Sigmoid colon (tissue), 6 donors: ENCODE measurements at regions not wholly inside any gene's neighbourhood (a gene's known extent, or its start where the extent isn't known, plus 50 kb on each side); places are given as distances from the start of the nearest gene placed in this dataset.

Source experiments
- DNase-seq: peaks from one replicate; pipeline ENCODE4 v3.0.0-alpha.2; 2019
- H3K27ac ChIP-seq, 4 donors: fragments of 200-600 bp; sonication (generic); one replicate each; pipeline ENCODE4 v1.5.1; 2016 to 2019; ENCODE audit warnings: mild to moderate bottlenecking in 1 of 4
- H3K27me3 ChIP-seq, 3 donors: fragments of 200-600 bp; sonication (generic); one replicate each; pipeline ENCODE4 v1.5.1; 2019; ENCODE audit warnings: mild to moderate bottlenecking in 1 of 3
- H3K36me3 ChIP-seq, 4 donors: fragments of 200-600 bp; sonication (generic); one replicate each; pipeline ENCODE4 v1.5.1; 2016 to 2019
- H3K4me1 ChIP-seq, 4 donors: fragments of 200-600 bp; sonication (generic); one replicate each; pipeline ENCODE4 v1.5.1; 2017 to 2019
- H3K4me3 ChIP-seq, 4 donors: fragments of 200-600 bp; sonication (generic); one replicate each; pipeline ENCODE4 v1.5.1; 2017 to 2019; ENCODE audit warnings: mild to moderate bottlenecking in 2 of 4, moderate library complexity in 1 of 4
- H3K9me3 ChIP-seq, 4 donors: fragments of 200-600 bp in 3 of 4; sonication (generic) in 3 of 4; one replicate each; pipeline versions ENCODE4 v1.5.1 to v1.6.1; 2013 to 2019
- CTCF ChIP-seq, 4 experiments: fragments of 450-650 bp in 3 of 4; fragments of 200-600 bp in 1 of 4; IDR thresholded peaks; one replicate each; pipeline ENCODE4 v1.5.1; 2016 to 2019; ENCODE audit warnings: antibody characterized with exemption in 4 of 4, mild to moderate bottlenecking in 3 of 4, moderate library complexity in 2 of 4
- EP300 ChIP-seq, 4 donors: sonication (generic); formaldehyde crosslinking; IDR thresholded peaks; one replicate each; pipeline ENCODE4 v1.6.1; 2017; ENCODE audit warnings: antibody characterized with exemption in 4 of 4
- POLR2A ChIP-seq, 2 donors: fragments of 450-650 bp; IDR thresholded peaks; one replicate each; pipeline ENCODE4 v1.6.1; 2016; ENCODE audit warnings: antibody characterized with exemption in 2 of 2, mild to moderate bottlenecking in 2 of 2, moderate library complexity in 2 of 2
- POLR2AphosphoS5 ChIP-seq, 4 donors: sonication (generic); formaldehyde crosslinking; IDR thresholded peaks; one replicate each; pipeline ENCODE4 v1.6.1; 2017; ENCODE audit warnings: antibody characterized with exemption in 4 of 4
- WGBS, 2 donors: extraction: QIAGEN DNeasy Blood & Tissue Kit; methylation state at CpG; one replicate each; pipeline ENCODE4 v1.1.7; 2013; 5-methylcytosine and 5-hydroxymethylcytosine counted together
- intact Hi-C: fragments of 100-400 bp; cut with DNase I; formaldehyde crosslinking; loops from one replicate; pipeline ENCODE4 v1.15.1; 2023
- donor health status: healthy with polysubstance abuse.
- donor health status: healthy.

GRCh38 chr1:106698660-106699059, 357.8 kb upstream of the PRMT6 start:
- H3K4me3 ChIP-seq = no peak overlapping the region
- H3K27me3 ChIP-seq = no peaks in the 10 kb centered on the region
- no peaks in the 10 kb centered on the region for H3K4me1 ChIP-seq
- DNase-seq = no peak
- H3K36me3 ChIP-seq = no peaks in the 10 kb centered on the region
- no peaks in the 10 kb centered on the region for H3K9me3 ChIP-seq
- H3K27ac ChIP-seq = no peak overlapping the region
- no peak for TF ChIP-seq EP300 (IDR thresholded peaks at IDR 0.05)
- TF ChIP-seq POLR2AphosphoS5 (IDR thresholded peaks at IDR 0.05) = no peak
- no peak for TF ChIP-seq POLR2A (IDR thresholded peaks at IDR 0.05)
- no peak for TF ChIP-seq CTCF (IDR thresholded peaks at IDR 0.05)
- intact Hi-C loops = no loop called here

GRCh38 chr1:106699433-106699832, 357.0 kb upstream of the PRMT6 start:
- no peaks in the 10 kb centered on the region for H3K4me1 ChIP-seq
- no peaks in the 10 kb centered on the region for H3K9me3 ChIP-seq
- no peaks in the 10 kb centered on the region for H3K36me3 ChIP-seq
- TF ChIP-seq CTCF (IDR thresholded peaks at IDR 0.05) = no peak
- TF ChIP-seq POLR2AphosphoS5 (IDR thresholded peaks at IDR 0.05) = no peak
- no peak for TF ChIP-seq EP300 (IDR thresholded peaks at IDR 0.05)
- TF ChIP-seq POLR2A (IDR thresholded peaks at IDR 0.05) = no peak
- no peak for DNase-seq
- H3K4me3 ChIP-seq = no peak overlapping the region
- no peaks in the 10 kb centered on the region for H3K27me3 ChIP-seq
- intact Hi-C loops = no loop called here
- H3K27ac ChIP-seq = no peak overlapping the region

GRCh38 chr1:106700211-106700610, 356.3 kb upstream of the PRMT6 start:
- no peaks in the 10 kb centered on the region for H3K36me3 ChIP-seq
- no peaks in the 10 kb centered on the region for H3K27me3 ChIP-seq
- no peak overlapping the region for H3K27ac ChIP-seq
- H3K4me1 ChIP-seq = no peaks in the 10 kb centered on the region
- H3K4me3 ChIP-seq = no peak overlapping the region
- intact Hi-C loops = no loop called here
- DNase-seq = no peak
- TF ChIP-seq POLR2AphosphoS5 (IDR thresholded peaks at IDR 0.05) = no peak
- no peaks in the 10 kb centered on the region for H3K9me3 ChIP-seq

- Histone ChIP-seq H3K4me1 (no peaks in the 10 kb centered on the region), H3K4me3 (no peak overlapping the region), H3K27me3 (no peaks in the 10 kb centered on the region), H3K36me3 (no peaks in the 10 kb centered on the region), H3K27ac (no peak overlapping the region), H3K9me3 (no peaks in the 10 kb centered on the region)
- TF ChIP-seq CTCF (IDR thresholded peaks at IDR 0.05) (no peak), POLR2A (IDR thresholded peaks at IDR 0.05) (no peak), POLR2AphosphoS5 (IDR thresholded peaks at IDR 0.05) (no peak), EP300 (IDR thresholded peaks at IDR 0.05) (no peak)
- DNase-seq = no peak
- intact Hi-C loops = no loop called here
These were observed 350.5 kb upstream of the PRMT6 start for GRCh38 chr1:106705971-106706370.

GRCh38 chr1:106717591-106717990, 338.9 kb upstream of the PRMT6 start:
- no peaks in the 10 kb centered on the region for H3K9me3 ChIP-seq
- no peak overlapping the region for H3K4me3 ChIP-seq
- no peaks in the 10 kb centered on the region for H3K27me3 ChIP-seq
- intact Hi-C loops = no loop called here
- H3K4me1 ChIP-seq = peaks cover 0 to 20% (median 11%) of the 10 kb centered on the region in 4 donors
- no peaks in the 10 kb centered on the region for H3K36me3 ChIP-seq
- TF ChIP-seq POLR2AphosphoS5 (IDR thresholded peaks at IDR 0.05) (no peak), CTCF (IDR thresholded peaks at IDR 0.05) (no peak), EP300 (IDR thresholded peaks at IDR 0.05) (no peak), POLR2A (IDR thresholded peaks at IDR 0.05) (no peak)
- H3K27ac ChIP-seq = no peak overlapping the region
- no peak for DNase-seq
- WGBS, 2 donors = 83 to 88% methylated on average over 7 of the region's 7 CpGs
